ENCODE measurements at regions not wholly inside any gene's neighbourhood (a gene's known extent, or its start where the extent isn't known, plus 50 kb on each side); places are given as distances from the start of the nearest gene placed in this dataset.

DNA sequence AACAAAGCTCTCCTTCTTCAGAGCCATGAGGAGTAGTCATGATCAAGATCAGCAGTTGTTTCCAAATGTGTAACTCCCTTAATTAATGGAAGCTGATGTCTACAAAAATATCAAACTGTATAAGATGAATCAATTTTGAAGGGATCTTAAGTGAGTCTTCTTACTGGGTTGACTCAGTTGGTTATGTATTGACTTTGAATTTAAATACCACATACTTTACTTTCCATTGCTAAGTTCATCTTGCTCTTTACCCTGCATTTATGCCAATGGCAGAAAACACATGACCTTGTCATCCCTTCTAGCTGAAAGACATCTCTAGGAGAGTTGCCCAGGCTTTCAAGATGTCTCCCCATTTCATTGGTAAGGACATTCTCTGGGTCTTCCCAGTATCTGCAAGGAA, 123.2 kb upstream of the STMND1 start:
- TF ChIP-seq POLR2AphosphoS5 (IDR thresholded peaks at IDR 0.05), result no peak
- TF ChIP-seq POLR2A (IDR thresholded peaks at IDR 0.05), result no peak
- TF ChIP-seq, protein P1, sequence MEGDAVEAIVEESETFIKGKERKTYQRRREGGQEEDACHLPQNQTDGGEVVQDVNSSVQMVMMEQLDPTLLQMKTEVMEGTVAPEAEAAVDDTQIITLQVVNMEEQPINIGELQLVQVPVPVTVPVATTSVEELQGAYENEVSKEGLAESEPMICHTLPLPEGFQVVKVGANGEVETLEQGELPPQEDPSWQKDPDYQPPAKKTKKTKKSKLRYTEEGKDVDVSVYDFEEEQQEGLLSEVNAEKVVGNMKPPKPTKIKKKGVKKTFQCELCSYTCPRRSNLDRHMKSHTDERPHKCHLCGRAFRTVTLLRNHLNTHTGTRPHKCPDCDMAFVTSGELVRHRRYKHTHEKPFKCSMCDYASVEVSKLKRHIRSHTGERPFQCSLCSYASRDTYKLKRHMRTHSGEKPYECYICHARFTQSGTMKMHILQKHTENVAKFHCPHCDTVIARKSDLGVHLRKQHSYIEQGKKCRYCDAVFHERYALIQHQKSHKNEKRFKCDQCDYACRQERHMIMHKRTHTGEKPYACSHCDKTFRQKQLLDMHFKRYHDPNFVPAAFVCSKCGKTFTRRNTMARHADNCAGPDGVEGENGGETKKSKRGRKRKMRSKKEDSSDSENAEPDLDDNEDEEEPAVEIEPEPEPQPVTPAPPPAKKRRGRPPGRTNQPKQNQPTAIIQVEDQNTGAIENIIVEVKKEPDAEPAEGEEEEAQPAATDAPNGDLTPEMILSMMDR (IDR thresholded peaks at IDR 0.05), result no peak
